LNCaP clone FGC (cell line): ENCODE measurements at regions not wholly inside any gene's neighbourhood (a gene's known extent, or its start where the extent isn't known, plus 50 kb on each side); places are given as distances from the start of the nearest gene placed in this dataset.

Source experiments
- DNase-seq: peaks from one replicate; pipeline ENCODE4 v3.0.0-alpha.2; 2011; ENCODE audit warnings: low read depth
- H3K4me3 ChIP-seq: 2 replicates; pipeline ENCODE4 v1.5.1; 2011; ENCODE audit warnings: mild to moderate bottlenecking, low read depth, low read length, control low read depth
- TF ChIP-seq, protein P1 (sequence below): IDR thresholded peaks from 2 replicates; pipeline ENCODE4 v1.5.1; 2012; ENCODE audit warnings: mild to moderate bottlenecking; ENCODE audit not compliant: control insufficient read depth, insufficient read depth; ENCODE audit errors: extremely low read depth

DNA sequence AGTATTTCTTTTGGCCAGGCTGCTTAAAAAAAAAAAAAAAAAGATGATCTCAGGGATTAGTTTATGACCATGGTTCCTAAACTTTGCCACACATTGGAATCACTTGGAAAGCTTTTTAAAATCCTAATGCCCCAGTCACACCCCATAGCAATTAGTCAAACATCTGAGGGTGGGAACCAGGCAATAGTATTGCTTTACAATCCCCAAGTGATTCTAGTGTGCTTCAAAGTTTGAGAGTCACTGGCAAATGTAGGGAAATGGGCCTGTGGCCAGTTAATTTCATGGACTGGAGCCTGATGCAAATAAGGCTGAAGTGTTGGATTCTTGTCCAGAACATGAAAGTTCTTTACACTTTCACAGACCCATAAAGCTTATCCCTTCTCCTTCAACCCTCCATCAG is 374.6 kb upstream of the ESRRG start:
- TF ChIP-seq, protein P1, sequence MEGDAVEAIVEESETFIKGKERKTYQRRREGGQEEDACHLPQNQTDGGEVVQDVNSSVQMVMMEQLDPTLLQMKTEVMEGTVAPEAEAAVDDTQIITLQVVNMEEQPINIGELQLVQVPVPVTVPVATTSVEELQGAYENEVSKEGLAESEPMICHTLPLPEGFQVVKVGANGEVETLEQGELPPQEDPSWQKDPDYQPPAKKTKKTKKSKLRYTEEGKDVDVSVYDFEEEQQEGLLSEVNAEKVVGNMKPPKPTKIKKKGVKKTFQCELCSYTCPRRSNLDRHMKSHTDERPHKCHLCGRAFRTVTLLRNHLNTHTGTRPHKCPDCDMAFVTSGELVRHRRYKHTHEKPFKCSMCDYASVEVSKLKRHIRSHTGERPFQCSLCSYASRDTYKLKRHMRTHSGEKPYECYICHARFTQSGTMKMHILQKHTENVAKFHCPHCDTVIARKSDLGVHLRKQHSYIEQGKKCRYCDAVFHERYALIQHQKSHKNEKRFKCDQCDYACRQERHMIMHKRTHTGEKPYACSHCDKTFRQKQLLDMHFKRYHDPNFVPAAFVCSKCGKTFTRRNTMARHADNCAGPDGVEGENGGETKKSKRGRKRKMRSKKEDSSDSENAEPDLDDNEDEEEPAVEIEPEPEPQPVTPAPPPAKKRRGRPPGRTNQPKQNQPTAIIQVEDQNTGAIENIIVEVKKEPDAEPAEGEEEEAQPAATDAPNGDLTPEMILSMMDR, result no peak
- no peak for DNase-seq
- H3K4me3 ChIP-seq, result no peak overlapping the region

DNA sequence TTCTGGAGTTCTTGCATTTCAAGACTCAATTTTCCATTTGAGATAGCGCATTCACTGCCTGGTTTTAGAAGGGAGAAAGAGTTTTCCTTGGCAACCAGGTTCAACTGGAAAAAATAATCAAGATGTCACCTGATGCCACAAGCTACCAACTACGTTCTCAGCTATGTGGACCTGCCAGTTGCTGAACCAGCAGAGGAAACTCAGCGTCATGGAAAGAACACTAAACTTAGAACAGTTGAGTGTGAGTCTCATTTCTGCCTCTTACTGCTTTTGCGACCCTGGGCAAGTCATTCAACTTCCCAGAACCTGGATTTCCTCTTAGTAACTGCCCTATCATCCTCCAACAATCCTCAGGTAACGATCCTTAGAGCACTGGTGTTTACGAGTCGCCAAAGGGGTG is 373.0 kb upstream of the ESRRG start:
- DNase-seq, result no peak
- TF ChIP-seq, protein P1, result no peak
- no peak overlapping the region for H3K4me3 ChIP-seq

DNA sequence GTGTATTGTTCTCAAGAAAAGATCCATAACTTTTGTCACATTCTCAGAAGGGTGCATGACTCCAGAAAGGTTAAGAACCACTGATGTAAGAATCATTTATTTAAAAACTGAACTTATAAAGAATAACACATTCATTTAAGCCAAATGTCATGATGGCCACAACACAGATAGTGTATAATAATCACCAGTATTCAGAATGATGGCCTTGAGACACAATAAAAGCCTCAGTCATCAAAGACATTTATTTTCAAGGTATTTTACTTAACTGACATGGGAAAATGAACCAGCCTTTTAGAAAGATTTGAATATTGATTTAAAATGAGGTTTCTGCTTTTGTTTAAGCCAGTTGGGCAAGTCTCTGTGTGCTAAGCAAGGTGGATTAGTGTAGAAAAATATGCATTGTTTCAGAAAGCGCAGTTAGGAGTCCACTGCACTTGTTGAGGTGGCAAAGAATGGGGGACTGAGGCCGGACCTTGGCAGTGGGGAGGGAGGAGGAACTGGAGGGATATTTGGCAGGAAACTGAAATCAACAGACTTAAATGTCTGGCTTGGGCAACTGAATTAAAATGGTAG is 371.9 kb upstream of the ESRRG start:
- no peak for DNase-seq
- H3K4me3 ChIP-seq, result no peak overlapping the region
- TF ChIP-seq, protein P1, result no peak

DNA sequence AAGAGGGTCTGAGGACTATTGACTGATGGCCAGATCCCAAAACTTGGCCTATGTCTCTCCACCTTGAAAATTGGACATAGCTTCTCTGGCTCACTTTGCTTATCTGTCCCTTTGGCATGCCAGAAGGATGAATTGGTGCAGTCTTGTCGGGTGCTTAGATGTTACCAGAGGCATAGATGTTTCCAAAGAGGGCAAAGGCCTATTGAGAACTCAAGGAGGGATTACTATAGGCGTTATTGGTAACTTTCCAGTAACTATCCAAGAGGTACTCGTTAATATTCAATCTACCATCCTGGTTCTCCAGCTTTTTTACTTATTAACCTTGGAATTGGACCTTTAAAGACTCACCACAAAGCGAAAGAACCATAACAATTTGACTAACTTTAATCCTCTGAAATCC is 368.3 kb upstream of the ESRRG start:
- DNase-seq, result no peak
- TF ChIP-seq, protein P1, result no peak

DNA sequence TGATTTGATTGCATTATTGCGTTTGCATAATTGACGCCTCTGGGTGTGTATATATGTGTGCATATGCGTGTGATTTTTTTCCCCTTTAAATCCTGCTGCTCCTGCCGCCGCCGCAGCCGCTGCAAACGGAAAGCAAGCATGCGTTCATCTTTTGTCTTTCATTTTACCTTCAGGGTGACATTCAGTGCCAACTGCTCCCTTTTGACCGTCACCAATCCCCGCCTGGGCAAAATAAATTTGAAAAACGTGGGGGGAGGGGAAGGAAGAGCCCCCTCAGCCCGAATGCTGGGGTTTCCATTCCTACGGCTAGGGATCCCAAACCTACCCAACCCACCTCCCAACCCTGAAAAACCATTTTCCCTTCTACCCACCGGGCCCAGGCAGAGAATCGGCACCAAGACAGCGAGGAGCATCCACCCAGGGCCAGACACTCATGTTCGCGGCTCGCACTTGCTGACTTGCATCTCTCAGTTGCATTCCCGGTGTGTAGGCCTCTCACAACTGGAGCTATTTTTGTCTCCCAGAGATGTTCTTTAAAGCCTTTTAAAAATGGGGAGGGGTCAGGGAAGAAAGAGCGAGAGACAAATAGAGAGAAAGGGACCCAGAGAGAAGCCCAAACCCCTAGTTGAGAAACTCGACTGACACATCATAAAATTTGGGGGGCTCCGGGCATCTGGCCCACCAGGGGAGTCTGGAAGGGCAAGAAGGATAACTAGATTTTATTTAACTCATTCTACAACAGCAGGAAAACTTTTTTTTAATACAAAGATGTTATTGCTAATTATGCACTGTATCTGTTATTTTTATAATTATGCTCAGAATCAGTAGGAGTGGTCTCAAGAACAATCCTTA is 367.1 kb upstream of the ESRRG start:
- DNase-seq, result no peak
- H3K4me3 ChIP-seq, result peak overlapping the region; percentile 62
- TF ChIP-seq, protein P1, result no peak

More for the DNA sequence above, 368.3 kb upstream of the ESRRG start:
- H3K4me3 ChIP-seq, result no peak overlapping the region

DNA sequence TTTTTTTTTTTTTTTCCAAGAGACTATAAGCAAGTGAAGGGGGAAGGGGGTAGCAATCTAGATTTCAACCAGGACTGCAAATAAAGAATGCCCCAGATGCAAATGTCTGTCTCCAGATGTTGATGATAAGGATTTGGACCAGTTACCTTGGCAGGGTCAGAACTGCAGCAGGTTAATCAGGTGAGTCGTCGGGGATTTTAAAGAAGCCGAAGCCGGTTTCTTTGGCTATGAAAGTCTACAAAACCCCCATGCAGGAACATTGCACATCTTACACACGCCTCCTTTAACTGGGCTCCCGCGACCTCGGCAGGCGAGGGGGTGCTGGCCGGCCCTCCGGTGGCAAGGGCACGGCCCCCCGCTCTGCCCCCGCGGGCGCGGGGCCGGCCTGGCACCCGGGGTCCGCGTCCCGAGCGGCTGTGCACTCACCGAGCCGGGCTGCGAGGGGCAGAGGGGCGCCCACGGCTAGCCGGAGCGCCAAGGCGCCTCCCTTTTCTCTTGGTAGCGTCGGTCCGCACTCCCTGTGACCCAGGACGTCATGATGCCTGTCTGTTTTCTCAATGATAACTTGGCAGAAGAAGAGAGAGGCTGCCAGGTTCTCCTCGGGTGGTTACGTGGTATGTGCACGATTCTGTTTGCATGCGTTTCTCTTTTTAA is 366.3 kb upstream of the ESRRG start:
- DNase-seq, result peak; percentile 62
- peak overlapping the region; percentile 62 for H3K4me3 ChIP-seq

More for the DNA sequence above, 366.3 kb upstream of the ESRRG start:
- TF ChIP-seq, protein P1, result no peak
